ENCODE measurements at regions not wholly inside any gene's neighbourhood (a gene's known extent, or its start where the extent isn't known, plus 50 kb on each side); places are given as distances from the start of the nearest gene placed in this dataset.

DNA sequence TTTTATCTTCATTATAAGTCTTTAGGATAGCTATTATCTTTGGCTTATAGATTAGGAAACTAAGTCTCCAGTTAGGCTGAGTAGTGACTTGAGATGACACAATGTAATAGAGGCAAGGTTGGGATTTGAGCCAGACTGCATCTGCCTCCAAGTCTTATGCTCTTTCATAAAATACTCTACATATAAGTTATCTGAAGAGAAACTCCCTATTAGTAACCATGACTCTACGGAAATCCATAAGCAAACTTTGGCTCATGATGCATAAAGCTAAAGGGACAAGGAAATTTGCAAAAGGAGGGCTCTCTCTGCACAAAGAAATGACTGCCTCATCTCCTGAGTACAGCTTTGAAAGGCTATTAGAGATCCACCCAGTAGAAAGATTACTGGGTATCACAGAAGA lies 77.6 kb upstream of the FRMD4B start:
- H3K4me3 ChIP-seq, result no peak overlapping the region
- TF ChIP-seq SIX5 (IDR thresholded peaks at IDR 0.05; ENCODE audit: low read depth, low read length, severe bottlenecking), result no peak
- no peak for TF ChIP-seq IKZF2 (IDR thresholded peaks at IDR 0.05)
- TF ChIP-seq ZNF622 (IDR thresholded peaks at IDR 0.05), result no peak
- no peak for TF ChIP-seq FOXM1 (IDR thresholded peaks at IDR 0.05; ENCODE audit: low read depth, low read length)
- TF ChIP-seq MTA2 (IDR thresholded peaks at IDR 0.05; ENCODE audit: low read depth), result no peak
- no peak for TF ChIP-seq SMAD1 (IDR thresholded peaks at IDR 0.05; ENCODE audit: low read depth, partially characterized antibody)
- TF ChIP-seq, protein P1, sequence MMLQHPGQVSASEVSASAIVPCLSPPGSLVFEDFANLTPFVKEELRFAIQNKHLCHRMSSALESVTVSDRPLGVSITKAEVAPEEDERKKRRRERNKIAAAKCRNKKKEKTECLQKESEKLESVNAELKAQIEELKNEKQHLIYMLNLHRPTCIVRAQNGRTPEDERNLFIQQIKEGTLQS (IDR thresholded peaks at IDR 0.05; ENCODE audit: borderline replicate concordance, extremely low read depth, low read depth, low read length), result no peak
- TF ChIP-seq STAT1 (conservative IDR thresholded peaks at IDR 0.05), result no peak
- TF ChIP-seq MYB (IDR thresholded peaks at IDR 0.05; ENCODE audit: borderline replicate concordance, low read depth, low read length), result no peak
- TF ChIP-seq, protein P2, sequence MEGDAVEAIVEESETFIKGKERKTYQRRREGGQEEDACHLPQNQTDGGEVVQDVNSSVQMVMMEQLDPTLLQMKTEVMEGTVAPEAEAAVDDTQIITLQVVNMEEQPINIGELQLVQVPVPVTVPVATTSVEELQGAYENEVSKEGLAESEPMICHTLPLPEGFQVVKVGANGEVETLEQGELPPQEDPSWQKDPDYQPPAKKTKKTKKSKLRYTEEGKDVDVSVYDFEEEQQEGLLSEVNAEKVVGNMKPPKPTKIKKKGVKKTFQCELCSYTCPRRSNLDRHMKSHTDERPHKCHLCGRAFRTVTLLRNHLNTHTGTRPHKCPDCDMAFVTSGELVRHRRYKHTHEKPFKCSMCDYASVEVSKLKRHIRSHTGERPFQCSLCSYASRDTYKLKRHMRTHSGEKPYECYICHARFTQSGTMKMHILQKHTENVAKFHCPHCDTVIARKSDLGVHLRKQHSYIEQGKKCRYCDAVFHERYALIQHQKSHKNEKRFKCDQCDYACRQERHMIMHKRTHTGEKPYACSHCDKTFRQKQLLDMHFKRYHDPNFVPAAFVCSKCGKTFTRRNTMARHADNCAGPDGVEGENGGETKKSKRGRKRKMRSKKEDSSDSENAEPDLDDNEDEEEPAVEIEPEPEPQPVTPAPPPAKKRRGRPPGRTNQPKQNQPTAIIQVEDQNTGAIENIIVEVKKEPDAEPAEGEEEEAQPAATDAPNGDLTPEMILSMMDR (IDR thresholded peaks at IDR 0.05 in 2 of 3, conservative IDR thresholded peaks at IDR 0.05 in 1 of 3; ENCODE audit: control insufficient read depth in 2 of 3, extremely low read depth in 1 of 3, insufficient read depth in 1 of 3, low read depth in 3 of 3, low read length in 3 of 3), result no peak
- no peak for TF ChIP-seq TCF7 (IDR thresholded peaks at IDR 0.05; ENCODE audit: borderline replicate concordance)
- no peak for TF ChIP-seq ZZZ3 (IDR thresholded peaks at IDR 0.05; ENCODE audit: control insufficient read depth, insufficient read length, low read depth)
- TF ChIP-seq, protein P3, sequence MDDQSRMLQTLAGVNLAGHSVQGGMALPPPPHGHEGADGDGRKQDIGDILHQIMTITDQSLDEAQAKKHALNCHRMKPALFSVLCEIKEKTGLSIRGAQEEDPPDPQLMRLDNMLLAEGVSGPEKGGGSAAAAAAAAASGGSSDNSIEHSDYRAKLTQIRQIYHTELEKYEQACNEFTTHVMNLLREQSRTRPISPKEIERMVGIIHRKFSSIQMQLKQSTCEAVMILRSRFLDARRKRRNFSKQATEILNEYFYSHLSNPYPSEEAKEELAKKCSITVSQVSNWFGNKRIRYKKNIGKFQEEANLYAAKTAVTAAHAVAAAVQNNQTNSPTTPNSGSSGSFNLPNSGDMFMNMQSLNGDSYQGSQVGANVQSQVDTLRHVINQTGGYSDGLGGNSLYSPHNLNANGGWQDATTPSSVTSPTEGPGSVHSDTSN (IDR thresholded peaks at IDR 0.05; ENCODE audit: insufficient replicate concordance, low read depth, low read length), result no peak
- no peak for TF ChIP-seq BCL11A (IDR thresholded peaks at IDR 0.05; ENCODE audit: low read depth, low read length)
- TF ChIP-seq, protein P4, sequence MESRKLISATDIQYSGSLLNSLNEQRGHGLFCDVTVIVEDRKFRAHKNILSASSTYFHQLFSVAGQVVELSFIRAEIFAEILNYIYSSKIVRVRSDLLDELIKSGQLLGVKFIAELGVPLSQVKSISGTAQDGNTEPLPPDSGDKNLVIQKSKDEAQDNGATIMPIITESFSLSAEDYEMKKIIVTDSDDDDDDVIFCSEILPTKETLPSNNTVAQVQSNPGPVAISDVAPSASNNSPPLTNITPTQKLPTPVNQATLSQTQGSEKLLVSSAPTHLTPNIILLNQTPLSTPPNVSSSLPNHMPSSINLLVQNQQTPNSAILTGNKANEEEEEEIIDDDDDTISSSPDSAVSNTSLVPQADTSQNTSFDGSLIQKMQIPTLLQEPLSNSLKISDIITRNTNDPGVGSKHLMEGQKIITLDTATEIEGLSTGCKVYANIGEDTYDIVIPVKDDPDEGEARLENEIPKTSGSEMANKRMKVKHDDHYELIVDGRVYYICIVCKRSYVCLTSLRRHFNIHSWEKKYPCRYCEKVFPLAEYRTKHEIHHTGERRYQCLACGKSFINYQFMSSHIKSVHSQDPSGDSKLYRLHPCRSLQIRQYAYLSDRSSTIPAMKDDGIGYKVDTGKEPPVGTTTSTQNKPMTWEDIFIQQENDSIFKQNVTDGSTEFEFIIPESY (IDR thresholded peaks at IDR 0.05), result no peak
- TF ChIP-seq, protein P5, sequence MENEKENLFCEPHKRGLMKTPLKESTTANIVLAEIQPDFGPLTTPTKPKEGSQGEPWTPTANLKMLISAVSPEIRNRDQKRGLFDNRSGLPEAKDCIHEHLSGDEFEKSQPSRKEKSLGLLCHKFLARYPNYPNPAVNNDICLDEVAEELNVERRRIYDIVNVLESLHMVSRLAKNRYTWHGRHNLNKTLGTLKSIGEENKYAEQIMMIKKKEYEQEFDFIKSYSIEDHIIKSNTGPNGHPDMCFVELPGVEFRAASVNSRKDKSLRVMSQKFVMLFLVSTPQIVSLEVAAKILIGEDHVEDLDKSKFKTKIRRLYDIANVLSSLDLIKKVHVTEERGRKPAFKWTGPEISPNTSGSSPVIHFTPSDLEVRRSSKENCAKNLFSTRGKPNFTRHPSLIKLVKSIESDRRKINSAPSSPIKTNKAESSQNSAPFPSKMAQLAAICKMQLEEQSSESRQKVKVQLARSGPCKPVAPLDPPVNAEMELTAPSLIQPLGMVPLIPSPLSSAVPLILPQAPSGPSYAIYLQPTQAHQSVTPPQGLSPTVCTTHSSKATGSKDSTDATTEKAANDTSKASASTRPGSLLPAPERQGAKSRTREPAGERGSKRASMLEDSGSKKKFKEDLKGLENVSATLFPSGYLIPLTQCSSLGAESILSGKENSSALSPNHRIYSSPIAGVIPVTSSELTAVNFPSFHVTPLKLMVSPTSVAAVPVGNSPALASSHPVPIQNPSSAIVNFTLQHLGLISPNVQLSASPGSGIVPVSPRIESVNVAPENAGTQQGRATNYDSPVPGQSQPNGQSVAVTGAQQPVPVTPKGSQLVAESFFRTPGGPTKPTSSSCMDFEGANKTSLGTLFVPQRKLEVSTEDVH (IDR thresholded peaks at IDR 0.05; ENCODE audit: low read depth, partially characterized antibody), result no peak
- no peaks in the 10 kb centered on the region for H3K9me3 ChIP-seq (replicated peaks; ENCODE audit: control insufficient read depth, insufficient read depth, low read length)
- DNase-seq (ENCODE audit: low read depth, low spot score) (no peak), FAIRE-seq (no peak), ATAC-seq (no peak)
- in situ Hi-C loops (cut with MboI), result no loop called here
- H3K9ac ChIP-seq (ENCODE audit: control insufficient read depth, insufficient read depth, low read length), result no peak overlapping the region
- RAD21 ChIA-PET (ENCODE audit: unreplicated experiment), result no interaction called here
- H3K36me3 ChIP-seq (ENCODE audit: control insufficient read depth in 2 of 2, insufficient read depth in 2 of 2, low read length in 1 of 2), result no peaks in the 10 kb centered on the region
- H3K79me2 ChIP-seq (ENCODE audit: control insufficient read depth, insufficient read depth, low read length), result no peaks in the 10 kb centered on the region
- SMC1A ChIA-PET (ENCODE audit: uncharacterized antibody, unreplicated experiment), result interaction anchor here (0.6 kb wide), 1 partner anchor 14 kb away, joined by 3 read pairs; no protein-coding TSS in a partner anchor
- CTCF ChIA-PET, result no interaction called here
- H3K27me3 ChIP-seq (replicated peaks in 1 of 2; ENCODE audit: control insufficient read depth in 2 of 2, insufficient read depth in 2 of 2, low read length in 1 of 2), result no peaks in the 10 kb centered on the region
- no TSS peak for BruUV-seq (replicated peaks)
- no peaks in the 10 kb centered on the region for H3K4me1 ChIP-seq (ENCODE audit: control insufficient read depth, insufficient read depth, low read length)
- no peak overlapping the region for H2AFZ ChIP-seq (ENCODE audit: control insufficient read depth, low read depth, low read length)
- H4K20me1 ChIP-seq (ENCODE audit: control insufficient read depth, insufficient read depth), result no peaks in the 10 kb centered on the region
- WGBS (ENCODE audit: insufficient coverage, insufficient replicate concordance, low lambda C conversion rate, missing lambda C conversion rate), result 0% methylated on average over 1 of the region's 1 CpG
- POLR2A ChIA-PET, result no interaction called here
- no peak overlapping the region for H3K27ac ChIP-seq (ENCODE audit: control insufficient read depth, insufficient read depth)
- no peak overlapping the region for H3K4me2 ChIP-seq (ENCODE audit: control insufficient read depth, insufficient read depth)
- intact Hi-C loops (cut with micrococcal nuclease; ENCODE audit: unreplicated experiment), result no loop called here
